Activated CD8-positive, alpha-beta memory T cell treated with anti-CD3 and anti-CD28 coated beads, Interleukin-2, amount 50 U/mL, for 4 hours (primary cell): ENCODE measurements at regions not wholly inside any gene's neighbourhood (a gene's known extent, or its start where the extent isn't known, plus 50 kb on each side); places are given as distances from the start of the nearest gene placed in this dataset.
"Not testable (repeated sequence)": the region's sequence is repeated elsewhere in the genome, so short reads cannot be mapped to it uniquely, and the experiment has no call there.

Experiments used
- DNase-seq: peaks from one replicate; pipeline ENCODE4 v3.0.0-alpha.2; 2020

DNA sequence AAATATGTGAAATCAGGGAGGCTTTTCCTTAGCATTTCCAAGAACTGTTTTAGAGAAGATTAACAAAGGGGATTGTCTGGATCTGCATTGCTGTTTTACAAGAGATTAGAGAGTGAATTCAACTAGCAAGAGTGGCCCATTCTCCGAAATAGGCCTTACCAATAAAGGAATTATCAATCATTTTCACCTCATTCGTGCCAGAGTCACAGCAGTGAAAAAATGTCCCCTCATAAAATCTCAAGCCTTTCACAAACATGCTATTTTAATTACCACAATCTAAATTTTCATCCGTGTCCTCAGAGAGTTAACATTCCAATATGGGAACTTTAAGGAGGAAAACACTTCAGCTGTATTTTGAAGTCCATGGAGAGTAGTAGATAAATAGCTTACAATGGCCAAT lies 979.6 kb downstream of the RPA4 start:
- DNase-seq = no peak

GRCh38 chrX:97867266-97867665 lies 983.6 kb downstream of the RPA4 start:
- DNase-seq = no peak

GRCh38 chrX:97876697-97877407 lies 993.1 kb downstream of the RPA4 start:
- no peak for DNase-seq

- DNase-seq = no peak
Observed at GRCh38 chrX:97882306-97882705, 998.6 kb downstream of the RPA4 start.

DNA sequence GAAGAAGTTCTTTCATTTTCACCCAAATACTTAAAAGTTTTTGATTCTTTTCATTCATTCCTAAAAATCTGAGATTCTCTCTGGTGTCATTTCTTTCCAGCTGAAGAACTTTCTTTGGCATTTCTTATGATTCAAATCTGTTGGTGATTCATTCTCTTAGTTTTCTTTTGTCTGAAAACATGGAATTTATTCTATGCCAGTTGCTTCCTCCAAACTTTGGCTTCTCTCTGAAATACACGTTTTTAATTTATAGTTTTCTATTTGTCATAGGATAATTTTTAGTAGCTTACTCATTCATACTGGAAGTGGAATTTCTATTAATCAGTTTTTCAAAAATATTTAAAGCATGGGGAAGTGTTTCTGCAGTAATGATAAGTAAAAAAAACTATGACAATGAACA lies 1012.0 kb downstream of the RPA4 start:
- no peak for DNase-seq

- no peak for DNase-seq
Observed at GRCh38 chrX:97897998-97898397, 1014.3 kb downstream of the RPA4 start.

GRCh38 chrX:97898798-97899197 lies 1015.1 kb downstream of the RPA4 start:
- no peak for DNase-seq

DNA sequence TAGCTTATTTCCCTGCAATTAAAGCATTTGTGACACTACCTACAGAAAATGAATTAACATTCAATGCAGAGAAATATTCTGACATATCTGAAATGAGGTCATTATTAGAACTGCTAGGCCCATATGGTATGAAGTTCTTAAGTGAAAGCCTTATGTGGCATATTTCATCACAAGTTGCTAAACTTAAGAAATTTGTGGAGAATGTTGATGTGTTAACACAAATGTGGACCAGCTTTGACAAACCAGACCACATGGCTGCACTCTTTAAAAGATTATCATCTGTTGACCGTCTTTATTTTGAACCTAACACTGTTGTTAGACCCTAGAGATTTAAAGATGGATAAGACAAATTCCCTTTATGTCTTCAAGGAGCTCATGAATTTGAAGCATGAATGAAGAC lies 1024.1 kb downstream of the RPA4 start:
- DNase-seq = no peak

GRCh38 chrX:97909245-97909644 lies 1025.5 kb downstream of the RPA4 start:
- DNase-seq = no peak

DNA sequence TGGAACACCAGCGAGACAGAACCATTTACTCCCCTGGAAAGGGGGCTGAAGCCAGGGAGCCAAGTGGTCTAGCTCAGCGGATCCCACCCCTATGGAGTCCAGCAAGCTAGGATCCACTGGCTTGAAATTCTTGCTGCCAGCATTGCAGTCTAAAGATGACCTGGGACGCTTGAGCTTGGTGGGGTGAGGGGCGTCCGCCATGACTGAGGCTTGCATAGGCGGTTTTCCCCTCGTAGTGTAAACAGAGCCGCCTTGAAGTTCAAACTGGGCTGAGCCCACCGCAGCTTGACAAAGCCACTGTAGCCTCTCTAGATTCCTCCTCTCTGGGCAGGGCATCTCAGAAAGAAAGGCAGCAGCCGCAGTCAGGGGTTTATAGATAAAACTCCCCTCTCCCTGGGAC lies 1031.7 kb downstream of the RPA4 start:
- not testable (repeated sequence) for DNase-seq

GRCh38 chrX:97921223-97921622 lies 1037.5 kb downstream of the RPA4 start:
- not testable (repeated sequence) for DNase-seq

DNA sequence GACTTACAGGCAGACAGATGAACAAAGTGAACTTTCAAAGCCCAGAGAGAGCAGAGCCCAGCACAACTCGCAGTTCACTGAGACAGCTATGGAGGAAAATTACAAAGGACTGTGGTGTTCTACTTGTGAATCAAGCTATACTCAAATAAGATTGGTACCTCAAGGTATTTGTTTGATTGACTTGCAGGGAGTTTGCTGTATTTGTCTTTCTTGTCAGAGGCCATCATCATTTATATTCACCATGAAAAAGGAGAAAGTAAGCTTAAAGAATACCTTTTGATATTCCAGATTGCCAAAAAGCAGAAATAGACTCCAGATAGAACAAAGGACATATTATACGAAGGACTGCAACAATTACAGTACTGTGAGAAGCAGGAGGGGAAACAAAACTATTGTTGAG lies 1047.9 kb downstream of the RPA4 start:
- no peak for DNase-seq

- no peak for DNase-seq
Observed at GRCh38 chrX:97936296-97936695, 1052.6 kb downstream of the RPA4 start.

DNA sequence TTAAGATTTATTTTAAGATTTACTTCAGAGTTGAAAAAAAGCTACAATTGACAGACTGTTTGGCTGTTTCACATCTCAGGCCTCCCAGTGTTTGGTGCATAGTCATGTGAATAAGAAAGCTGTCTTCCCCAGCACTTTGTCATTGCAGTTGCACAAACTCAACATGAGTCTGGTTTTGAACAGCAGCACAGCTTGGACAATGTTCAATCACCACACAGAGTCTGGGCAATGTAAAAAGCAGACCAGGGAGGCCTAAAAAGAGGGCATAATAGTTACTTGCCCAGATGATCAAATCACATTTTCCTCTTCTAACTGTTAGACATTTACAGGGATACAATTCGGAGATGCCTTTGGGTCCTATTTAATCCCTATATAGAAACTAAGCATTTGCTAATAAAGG lies 1055.0 kb downstream of the RPA4 start:
- DNase-seq = no peak

DNA sequence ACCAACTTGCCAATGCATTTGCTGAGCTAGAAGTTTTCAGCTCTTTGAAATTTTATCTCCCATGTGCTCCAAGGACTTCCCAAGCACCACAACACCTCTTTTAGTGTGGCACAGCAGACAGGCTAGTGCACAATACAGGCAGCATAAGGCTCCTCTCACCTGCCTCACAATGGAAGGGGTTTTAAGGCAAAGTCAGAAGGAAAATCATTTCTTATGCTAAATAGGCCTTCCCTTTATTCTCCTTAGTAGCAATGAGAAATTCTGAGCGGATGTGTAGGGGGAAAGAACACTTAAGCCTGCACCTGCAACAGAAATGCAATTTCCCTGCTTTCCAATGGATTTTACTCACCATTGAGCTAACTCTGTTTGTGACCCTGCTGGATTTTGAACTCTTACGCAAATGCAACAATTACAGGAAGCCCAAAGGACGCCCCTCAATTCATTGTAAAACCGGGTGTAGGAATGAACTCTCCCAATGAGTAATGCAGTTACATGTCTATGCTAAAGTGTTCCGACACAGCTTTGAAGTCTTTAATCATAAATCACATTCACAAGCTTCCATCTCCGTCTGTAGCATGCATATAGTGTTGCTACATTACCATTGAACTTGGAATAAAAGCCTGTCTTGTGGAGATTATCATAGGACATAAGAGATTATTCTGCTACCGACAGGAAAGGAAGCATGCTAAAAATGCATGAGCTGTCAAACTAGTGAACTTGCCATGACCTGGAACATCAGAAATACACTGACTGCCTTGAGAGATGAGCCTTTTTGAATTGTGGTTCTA lies 1084.9 kb downstream of the RPA4 start:
- no peak for DNase-seq

- DNase-seq = no peak
Observed at GRCh38 chrX:97984641-97985040, 1100.9 kb downstream of the RPA4 start.

DNA sequence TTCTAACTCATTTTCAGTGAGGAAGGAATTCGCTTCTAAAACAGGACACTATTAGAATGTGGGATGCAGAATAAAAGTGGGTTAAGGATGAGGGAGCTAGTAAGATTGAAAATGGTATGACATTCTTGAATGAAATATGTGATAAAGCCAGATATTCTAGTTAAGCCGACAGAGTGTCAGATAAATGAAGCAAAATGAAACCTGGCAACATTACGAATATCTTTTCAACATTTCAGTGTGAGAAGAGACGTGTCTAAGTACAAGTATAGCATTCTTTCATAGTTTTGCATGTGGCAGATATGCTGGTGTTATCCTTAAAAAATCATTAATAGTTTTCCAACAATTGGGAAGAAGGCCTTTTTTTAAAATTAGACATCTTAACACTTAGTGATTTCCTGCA lies 1101.4 kb downstream of the RPA4 start:
- DNase-seq = no peak

DNA sequence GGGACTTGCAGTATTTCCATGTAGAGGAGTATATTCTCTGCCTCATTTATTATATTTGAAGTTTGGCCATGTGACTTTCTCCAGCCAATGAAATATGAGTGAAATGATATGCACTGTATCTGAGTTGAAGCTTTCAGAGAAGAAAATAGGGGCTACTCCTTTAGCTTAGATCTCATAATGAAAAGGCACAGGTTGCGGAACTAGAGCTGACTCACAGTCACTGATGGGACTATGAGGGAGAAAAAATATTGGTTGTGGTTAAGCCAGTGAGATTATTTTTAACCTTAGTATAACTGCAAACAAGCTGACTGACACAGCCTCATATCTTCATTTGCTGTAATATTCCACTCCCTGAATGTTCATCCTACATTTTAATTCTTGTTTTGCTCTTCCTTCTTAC lies 1104.3 kb downstream of the RPA4 start:
- DNase-seq = no peak

GRCh38 chrX:97995834-97996233 lies 1112.1 kb downstream of the RPA4 start:
- DNase-seq = no peak

DNA sequence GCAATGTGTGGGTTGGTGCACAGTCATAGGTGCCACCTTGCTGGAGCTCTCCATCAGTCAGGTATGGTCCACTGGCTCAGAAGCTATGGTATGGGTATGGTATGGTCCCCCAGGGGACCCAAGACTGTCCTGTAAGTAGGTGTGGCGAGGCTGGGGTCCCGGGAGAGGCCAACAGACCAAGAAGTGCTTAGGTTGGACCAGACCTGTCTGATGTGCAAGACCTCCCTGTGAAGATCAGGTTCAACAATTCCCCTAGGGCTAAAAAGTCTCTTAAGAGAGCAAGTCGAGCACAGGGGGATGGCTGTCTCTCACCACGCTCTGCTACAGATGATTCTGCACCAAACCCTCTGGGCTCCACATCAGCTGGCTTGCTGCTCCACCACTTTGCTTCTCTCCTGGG lies 1145.0 kb downstream of the RPA4 start:
- no peak for DNase-seq

DNA sequence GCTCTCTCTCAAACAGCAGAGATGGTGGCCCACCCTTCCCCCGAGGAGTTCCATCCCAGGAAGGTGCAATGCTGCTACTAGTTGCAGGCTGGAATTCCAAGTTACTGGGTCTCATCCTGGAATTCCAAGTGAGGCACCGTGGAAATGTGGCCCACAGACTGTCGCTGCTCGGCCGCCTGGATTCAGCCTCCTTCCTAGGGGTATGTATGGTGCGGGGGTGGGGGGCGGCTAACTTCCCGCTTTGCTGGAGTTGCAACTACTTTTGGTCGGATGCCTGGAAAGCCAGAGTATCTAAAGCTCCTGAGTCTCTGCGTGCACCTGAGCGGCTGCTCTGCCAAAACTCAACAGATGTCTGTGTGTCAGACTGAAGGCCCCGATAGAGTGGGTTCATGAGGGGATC lies 1146.2 kb downstream of the RPA4 start:
- DNase-seq = no peak

- no peak for DNase-seq
Observed at GRCh38 chrX:98057176-98057575, 1173.5 kb downstream of the RPA4 start.

GRCh38 chrX:98065151-98065550 lies 1181.4 kb downstream of the RPA4 start:
- no peak for DNase-seq

GRCh38 chrX:98067611-98068010 lies 1183.9 kb downstream of the RPA4 start:
- no peak for DNase-seq
